OCI-LY1 (cell line): ENCODE measurements at regions not wholly inside any gene's neighbourhood (a gene's known extent, or its start where the extent isn't known, plus 50 kb on each side); places are given as distances from the start of the nearest gene placed in this dataset.

Experiments used
- EZH2 ChIP-seq: fragments of 200-600 bp; sonication (generic), shearing (Covaris generic); IDR thresholded peaks from 2 replicates; pipeline ENCODE4 v1.8.0; 2017; ENCODE audit warnings: borderline replicate concordance, mixed run types, mild to moderate bottlenecking, antibody characterized with exemption, low read length, moderate library complexity, mixed read lengths
- TF ChIP-seq, protein P1 (sequence below): fragments of 200-600 bp; sonication (generic), shearing (Covaris generic); IDR thresholded peaks from 2 replicates; pipeline ENCODE4 v1.5.1; 2017; ENCODE audit warnings: mild to moderate bottlenecking, antibody characterized with exemption, low read length, moderate library complexity, mixed read lengths

- no peak for TF ChIP-seq EZH2
- TF ChIP-seq, protein P1, sequence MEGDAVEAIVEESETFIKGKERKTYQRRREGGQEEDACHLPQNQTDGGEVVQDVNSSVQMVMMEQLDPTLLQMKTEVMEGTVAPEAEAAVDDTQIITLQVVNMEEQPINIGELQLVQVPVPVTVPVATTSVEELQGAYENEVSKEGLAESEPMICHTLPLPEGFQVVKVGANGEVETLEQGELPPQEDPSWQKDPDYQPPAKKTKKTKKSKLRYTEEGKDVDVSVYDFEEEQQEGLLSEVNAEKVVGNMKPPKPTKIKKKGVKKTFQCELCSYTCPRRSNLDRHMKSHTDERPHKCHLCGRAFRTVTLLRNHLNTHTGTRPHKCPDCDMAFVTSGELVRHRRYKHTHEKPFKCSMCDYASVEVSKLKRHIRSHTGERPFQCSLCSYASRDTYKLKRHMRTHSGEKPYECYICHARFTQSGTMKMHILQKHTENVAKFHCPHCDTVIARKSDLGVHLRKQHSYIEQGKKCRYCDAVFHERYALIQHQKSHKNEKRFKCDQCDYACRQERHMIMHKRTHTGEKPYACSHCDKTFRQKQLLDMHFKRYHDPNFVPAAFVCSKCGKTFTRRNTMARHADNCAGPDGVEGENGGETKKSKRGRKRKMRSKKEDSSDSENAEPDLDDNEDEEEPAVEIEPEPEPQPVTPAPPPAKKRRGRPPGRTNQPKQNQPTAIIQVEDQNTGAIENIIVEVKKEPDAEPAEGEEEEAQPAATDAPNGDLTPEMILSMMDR = no peak
These were observed 658.8 kb upstream of the GOT2 start for GRCh38 chr16:59392911-59393310.
